MM.1S (cell line): ENCODE measurements at regions not wholly inside any gene's neighbourhood (a gene's known extent, or its start where the extent isn't known, plus 50 kb on each side); places are given as distances from the start of the nearest gene placed in this dataset.

Experiments
- CTCF ChIP-seq: fragments of 300-600 bp; sonication (generic); IDR thresholded peaks from 2 replicates; pipeline ENCODE4 v1.5.1; 2016; ENCODE audit warnings: antibody characterized with exemption, low read length, mixed read lengths
- EZH2phosphoT487 ChIP-seq: fragments of 300-600 bp; sonication (generic); IDR thresholded peaks from 2 replicates; pipeline ENCODE4 v1.6.1; 2018; ENCODE audit warnings: antibody characterized with exemption, low read length

- TF ChIP-seq CTCF (no peak), EZH2phosphoT487 (no peak)
These were observed 434.9 kb downstream of the GPM6A start for GRCh38 chr4:175377203-175377602.
